ENCODE measurements at regions not wholly inside any gene's neighbourhood (a gene's known extent, or its start where the extent isn't known, plus 50 kb on each side); places are given as distances from the start of the nearest gene placed in this dataset.

GRCh38 chr10:3656214-3656613 lies 128.8 kb downstream of the KLF6 start:
- TF ChIP-seq CTCF (IDR thresholded peaks at IDR 0.05), result no peak
- no peak for TF ChIP-seq POLR2A (IDR thresholded peaks at IDR 0.05)

Measured in heart left ventricle (tissue), 13 donors.